Tibial nerve (tissue), 3 donors: ENCODE measurements at regions not wholly inside any gene's neighbourhood (a gene's known extent, or its start where the extent isn't known, plus 50 kb on each side); places are given as distances from the start of the nearest gene placed in this dataset.

Experiments
- CTCF ChIP-seq, 5 experiments: fragments of 200-600 bp in 3 of 5; fragments of 450-650 bp in 2 of 5; sonication (generic) in 3 of 5; IDR thresholded peaks; one replicate each; pipeline ENCODE4 v1.5.1; 2016 to 2019; ENCODE audit warnings: antibody characterized with exemption in 5 of 5, mild to moderate bottlenecking in 3 of 5, moderate library complexity in 2 of 5
- POLR2A ChIP-seq, 2 donors: fragments of 450-650 bp; IDR thresholded peaks; one replicate each; pipeline ENCODE4 v1.6.1; 2017; ENCODE audit warnings: antibody characterized with exemption in 2 of 2, mild to moderate bottlenecking in 2 of 2, moderate library complexity in 2 of 2

- TF ChIP-seq CTCF (IDR thresholded peaks at IDR 0.05) (peak; percentile 34 to 69 (median 41)), POLR2A (IDR thresholded peaks at IDR 0.05) (no peak)
Measured at GRCh38 chr6:168865-169455, 123.3 kb upstream of the DUSP22 start.
